ENCODE measurements at regions not wholly inside any gene's neighbourhood (a gene's known extent, or its start where the extent isn't known, plus 50 kb on each side); places are given as distances from the start of the nearest gene placed in this dataset.

GRCh38 chr6:91796603-91797002 lies 1209.7 kb upstream of the MAP3K7 start:
- no peak for DNase-seq (ENCODE audit: low read depth)
- no peak for TF ChIP-seq CTCF (conservative IDR thresholded peaks at IDR 0.05; ENCODE audit: low read depth, low read length)
- no peak overlapping the region for H3K4me3 ChIP-seq (ENCODE audit: low read depth, low read length)

GRCh38 chr6:91788501-91788900 lies 1201.6 kb upstream of the MAP3K7 start:
- no peak for TF ChIP-seq CTCF (conservative IDR thresholded peaks at IDR 0.05; ENCODE audit: low read depth, low read length)
- DNase-seq (ENCODE audit: low read depth), result no peak

GRCh38 chr6:91786474-91787184 lies 1199.8 kb upstream of the MAP3K7 start:
- TF ChIP-seq CTCF (conservative IDR thresholded peaks at IDR 0.05; ENCODE audit: low read depth, low read length), result no peak
- no peak for DNase-seq (ENCODE audit: low read depth)
- H3K4me3 ChIP-seq (ENCODE audit: low read depth, low read length), result no peak overlapping the region

More at GRCh38 chr6:91788501-91788900, 1201.6 kb upstream of the MAP3K7 start:
- no peak overlapping the region for H3K4me3 ChIP-seq (ENCODE audit: low read depth, low read length)

GRCh38 chr6:91782802-91783201 lies 1195.9 kb upstream of the MAP3K7 start:
- no peak for TF ChIP-seq CTCF (conservative IDR thresholded peaks at IDR 0.05; ENCODE audit: low read depth, low read length)
- DNase-seq (ENCODE audit: low read depth), result no peak

GRCh38 chr6:91781946-91782345 lies 1195.1 kb upstream of the MAP3K7 start:
- no peak for DNase-seq (ENCODE audit: low read depth)
- no peak overlapping the region for H3K4me3 ChIP-seq (ENCODE audit: low read depth, low read length)
- TF ChIP-seq CTCF (conservative IDR thresholded peaks at IDR 0.05; ENCODE audit: low read depth, low read length), result no peak

More at GRCh38 chr6:91782802-91783201, 1195.9 kb upstream of the MAP3K7 start:
- H3K4me3 ChIP-seq (ENCODE audit: low read depth, low read length), result no peak overlapping the region

GRCh38 chr6:91780270-91780669 lies 1193.4 kb upstream of the MAP3K7 start:
- no peak for DNase-seq (ENCODE audit: low read depth)
- TF ChIP-seq CTCF (conservative IDR thresholded peaks at IDR 0.05; ENCODE audit: low read depth, low read length), result no peak
- H3K4me3 ChIP-seq (ENCODE audit: low read depth, low read length), result no peak overlapping the region

GRCh38 chr6:91761621-91762020 lies 1174.7 kb upstream of the MAP3K7 start:
- no peak for DNase-seq (ENCODE audit: low read depth)
- no peak for TF ChIP-seq CTCF (conservative IDR thresholded peaks at IDR 0.05; ENCODE audit: low read depth, low read length)

More at GRCh38 chr6:91761621-91762020, 1174.7 kb upstream of the MAP3K7 start:
- no peak overlapping the region for H3K4me3 ChIP-seq (ENCODE audit: low read depth, low read length)

All from epithelial cell of proximal tubule (primary cell).